Ishikawa (cell line): ENCODE measurements at regions not wholly inside any gene's neighbourhood (a gene's known extent, or its start where the extent isn't known, plus 50 kb on each side); places are given as distances from the start of the nearest gene placed in this dataset.

ENCODE experiments used
- CEBPB ChIP-seq: IDR thresholded peaks from 2 replicates; pipeline ENCODE4 v1.6.1; 2012
- EGR1 ChIP-seq: IDR thresholded peaks from 2 replicates; pipeline ENCODE4 v1.6.1; 2012
- FOXM1 ChIP-seq: IDR thresholded peaks from 2 replicates; pipeline ENCODE4 v1.6.1; 2012; ENCODE audit warnings: low read depth, borderline replicate concordance
- NFIC ChIP-seq: IDR thresholded peaks from 2 replicates; pipeline ENCODE4 v1.6.1; 2012
- REST ChIP-seq: IDR thresholded peaks from 2 replicates; pipeline ENCODE4 v1.6.1; 2012; ENCODE audit warnings: low read depth, mild to moderate bottlenecking
- TAF1 ChIP-seq: IDR thresholded peaks from 2 replicates; pipeline ENCODE4 v1.6.1; 2012; ENCODE audit warnings: low read depth, mild to moderate bottlenecking
- YY1 ChIP-seq: IDR thresholded peaks from 2 replicates; pipeline ENCODE4 v1.6.1; 2012; ENCODE audit warnings: low read depth

- TF ChIP-seq YY1 (no peak), EGR1 (no peak), CEBPB (no peak), FOXM1 (no peak), TAF1 (no peak), NFIC (no peak), REST (no peak)
Measured at GRCh38 chr13:40486518-40487163, 179.8 kb downstream of the FOXO1 start.
